GM23248 (cell line): ENCODE measurements at regions not wholly inside any gene's neighbourhood (a gene's known extent, or its start where the extent isn't known, plus 50 kb on each side); places are given as distances from the start of the nearest gene placed in this dataset.

Experiments
- EZH2 ChIP-seq: fragments of 200-600 bp; sonication (generic); IDR thresholded peaks from 2 replicates; pipeline ENCODE4 v1.6.1; 2018; ENCODE audit warnings: antibody characterized with exemption, mild to moderate bottlenecking; ENCODE audit not compliant: insufficient read depth, poor library complexity, severe bottlenecking
- EZH2phosphoT487 ChIP-seq: fragments of 200-600 bp; sonication (generic); IDR thresholded peaks from 2 replicates; pipeline ENCODE4 v1.6.1; 2018; ENCODE audit warnings: antibody characterized with exemption, moderate library complexity, mild to moderate bottlenecking, low read depth; ENCODE audit not compliant: insufficient read depth

DNA sequence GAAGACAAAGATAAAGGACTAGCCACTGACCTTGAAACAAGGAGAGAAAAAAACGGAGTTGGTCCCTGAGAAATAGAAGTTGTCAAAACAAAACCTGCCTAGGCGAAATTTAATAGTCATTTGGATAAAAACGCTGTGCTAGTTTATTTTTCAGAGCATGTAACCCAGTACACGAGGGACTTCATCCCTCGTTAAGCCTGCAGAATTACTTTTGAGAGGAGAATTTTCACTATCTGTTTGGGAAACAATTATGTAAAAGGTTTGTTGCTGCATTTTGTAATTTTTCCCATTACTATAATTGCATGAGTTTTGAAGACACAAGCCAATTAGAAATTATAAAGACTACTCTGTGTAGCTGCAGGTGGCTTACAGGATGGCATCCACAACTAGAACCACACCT lies 71.6 kb upstream of the MAP3K7 start:
- no peak for TF ChIP-seq EZH2
- TF ChIP-seq EZH2phosphoT487 = no peak
